GM19397 (cell line): ENCODE measurements at regions not wholly inside any gene's neighbourhood (a gene's known extent, or its start where the extent isn't known, plus 50 kb on each side); places are given as distances from the start of the nearest gene placed in this dataset.
"Not testable (repeated sequence)": the region's sequence is repeated elsewhere in the genome, so short reads cannot be mapped to it uniquely, and the experiment has no call there.

Experiments
- ATAC-seq: cut with Tn5 transposase; IDR thresholded peaks from one replicate; pipeline ENCODE4 v1.9.1; 2021; ENCODE audit warnings: mild to moderate bottlenecking, moderate library complexity; ENCODE audit not compliant: unreplicated experiment

GRCh38 chr7:67870396-67870795 lies 873.8 kb downstream of the TYW1 start:
- no peak for ATAC-seq

GRCh38 chr7:67875558-67875957 lies 878.9 kb downstream of the TYW1 start:
- ATAC-seq, result no peak

GRCh38 chr7:67878808-67879207 lies 882.2 kb downstream of the TYW1 start:
- no peak for ATAC-seq

GRCh38 chr7:67882843-67883242 lies 886.2 kb downstream of the TYW1 start:
- ATAC-seq, result no peak

- no peak for ATAC-seq
Observed at GRCh38 chr7:67890316-67890715, 893.7 kb downstream of the TYW1 start.

- no peak for ATAC-seq
Observed at GRCh38 chr7:67894746-67895145, 898.1 kb downstream of the TYW1 start.

- no peak for ATAC-seq
Observed at GRCh38 chr7:67896721-67897120, 900.1 kb downstream of the TYW1 start.

- ATAC-seq, result no peak
Observed at GRCh38 chr7:67900456-67900855, 903.8 kb downstream of the TYW1 start.

- no peak for ATAC-seq
Observed at GRCh38 chr7:67901808-67902480, 905.3 kb downstream of the TYW1 start.

GRCh38 chr7:67907792-67908191 lies 911.2 kb downstream of the TYW1 start:
- no peak for ATAC-seq

- no peak for ATAC-seq
Observed at GRCh38 chr7:67912437-67912836, 915.8 kb downstream of the TYW1 start.

- no peak for ATAC-seq
Observed at GRCh38 chr7:67913604-67914003, 917.0 kb downstream of the TYW1 start.

- not testable (repeated sequence) for ATAC-seq
Observed at GRCh38 chr7:67916111-67916510, 919.5 kb downstream of the TYW1 start.

GRCh38 chr7:67916571-67917436 lies 920.2 kb downstream of the TYW1 start:
- ATAC-seq, result no peak

GRCh38 chr7:67917437-67917755 lies 920.8 kb downstream of the TYW1 start:
- ATAC-seq, result no peak

- ATAC-seq, result no peak
Observed at GRCh38 chr7:67918158-67918557, 921.5 kb downstream of the TYW1 start.

- no peak for ATAC-seq
Observed at GRCh38 chr7:67923286-67923685, 926.7 kb downstream of the TYW1 start.

- no peak for ATAC-seq
Observed at GRCh38 chr7:67928141-67928540, 931.5 kb downstream of the TYW1 start.

- not testable (repeated sequence) for ATAC-seq
Observed at GRCh38 chr7:67936447-67936846, 939.8 kb downstream of the TYW1 start.

- ATAC-seq, result no peak
Observed at GRCh38 chr7:67940400-67940799, 943.8 kb downstream of the TYW1 start.

GRCh38 chr7:67947191-67947590 lies 950.6 kb downstream of the TYW1 start:
- no peak for ATAC-seq

GRCh38 chr7:67947646-67948045 lies 951.0 kb downstream of the TYW1 start:
- ATAC-seq, result no peak
